ENCODE measurements at regions not wholly inside any gene's neighbourhood (a gene's known extent, or its start where the extent isn't known, plus 50 kb on each side); places are given as distances from the start of the nearest gene placed in this dataset.

GRCh38 chr15:69830430-69830829, 267.3 kb downstream of the TLE3 start:
- no peak for TF ChIP-seq CTCF (IDR thresholded peaks at IDR 0.05)
- no peak for TF ChIP-seq POLR2AphosphoS5 (IDR thresholded peaks at IDR 0.05)
- no peak for TF ChIP-seq POLR2A (IDR thresholded peaks at IDR 0.05)
